ENCODE measurements at regions not wholly inside any gene's neighbourhood (a gene's known extent, or its start where the extent isn't known, plus 50 kb on each side); places are given as distances from the start of the nearest gene placed in this dataset.

DNA sequence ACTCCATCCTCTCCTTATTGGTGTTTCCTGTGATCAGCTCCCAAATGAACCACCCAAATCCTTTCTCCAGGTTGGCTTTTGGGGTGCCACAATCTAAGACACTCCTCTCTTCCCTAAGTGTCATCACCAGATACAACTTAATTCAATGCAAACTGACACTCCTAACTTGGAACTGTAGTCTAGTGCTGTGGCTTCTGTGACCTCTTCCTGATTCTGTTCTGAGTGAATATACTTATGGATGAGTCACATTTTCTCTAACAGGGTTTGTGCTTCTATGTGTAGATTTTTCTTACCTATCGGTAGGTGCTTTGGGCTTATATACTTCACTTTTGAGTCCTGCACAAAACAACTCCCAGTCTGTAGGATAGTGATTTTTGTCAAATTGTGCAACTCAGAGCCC is 141.3 kb upstream of the MAOA start:
- H3K36me3 Mint-ChIP-seq (ENCODE audit: low read depth): no peaks in the 10 kb centered on the region
- no peaks in the 10 kb centered on the region for H3K9me3 Mint-ChIP-seq (ENCODE audit: low read depth)
- TF ChIP-seq, protein P1, sequence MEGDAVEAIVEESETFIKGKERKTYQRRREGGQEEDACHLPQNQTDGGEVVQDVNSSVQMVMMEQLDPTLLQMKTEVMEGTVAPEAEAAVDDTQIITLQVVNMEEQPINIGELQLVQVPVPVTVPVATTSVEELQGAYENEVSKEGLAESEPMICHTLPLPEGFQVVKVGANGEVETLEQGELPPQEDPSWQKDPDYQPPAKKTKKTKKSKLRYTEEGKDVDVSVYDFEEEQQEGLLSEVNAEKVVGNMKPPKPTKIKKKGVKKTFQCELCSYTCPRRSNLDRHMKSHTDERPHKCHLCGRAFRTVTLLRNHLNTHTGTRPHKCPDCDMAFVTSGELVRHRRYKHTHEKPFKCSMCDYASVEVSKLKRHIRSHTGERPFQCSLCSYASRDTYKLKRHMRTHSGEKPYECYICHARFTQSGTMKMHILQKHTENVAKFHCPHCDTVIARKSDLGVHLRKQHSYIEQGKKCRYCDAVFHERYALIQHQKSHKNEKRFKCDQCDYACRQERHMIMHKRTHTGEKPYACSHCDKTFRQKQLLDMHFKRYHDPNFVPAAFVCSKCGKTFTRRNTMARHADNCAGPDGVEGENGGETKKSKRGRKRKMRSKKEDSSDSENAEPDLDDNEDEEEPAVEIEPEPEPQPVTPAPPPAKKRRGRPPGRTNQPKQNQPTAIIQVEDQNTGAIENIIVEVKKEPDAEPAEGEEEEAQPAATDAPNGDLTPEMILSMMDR (IDR thresholded peaks at IDR 0.05): no peak

DNA sequence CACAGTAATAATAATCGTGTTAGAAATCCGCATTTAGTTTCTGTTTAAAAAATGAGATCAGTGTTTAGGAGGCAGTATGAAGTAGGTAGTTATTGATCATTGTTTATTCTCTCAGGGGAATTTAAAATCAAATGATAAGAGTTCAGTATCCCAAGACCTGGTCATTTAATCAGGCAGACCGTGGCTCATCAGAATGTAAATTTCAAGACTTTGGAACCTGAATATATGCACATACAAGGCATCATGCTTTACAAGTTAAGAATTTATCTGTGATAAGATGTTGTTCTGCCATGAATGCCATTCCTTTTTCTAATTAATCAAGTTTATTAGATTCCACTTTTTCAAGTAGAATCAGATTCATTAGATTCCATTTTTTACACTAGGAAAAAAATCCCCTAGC is 133.5 kb upstream of the MAOA start:
- TF ChIP-seq, protein P1 (IDR thresholded peaks at IDR 0.05): no peak
- DNase-seq (ENCODE audit: low spot score): no peak
- Mint-ChIP-seq H3K27ac (ENCODE audit: unreplicated experiment) (no peak overlapping the region), H3K4me1 (ENCODE audit: low read depth) (no peaks in the 10 kb centered on the region), H3K4me3 (ENCODE audit: unreplicated experiment) (no peak overlapping the region), H3K27me3 (ENCODE audit: low read depth) (peaks cover 4% of the 10 kb centered on the region), H3K36me3 (ENCODE audit: low read depth) (no peaks in the 10 kb centered on the region), H3K9me3 (ENCODE audit: low read depth) (no peaks in the 10 kb centered on the region)

More for the DNA sequence above, 141.3 kb upstream of the MAOA start:
- Mint-ChIP-seq H3K27ac (ENCODE audit: unreplicated experiment) (no peak overlapping the region), H3K4me1 (ENCODE audit: low read depth) (no peaks in the 10 kb centered on the region), H3K27me3 (ENCODE audit: low read depth) (no peaks in the 10 kb centered on the region), H3K4me3 (ENCODE audit: unreplicated experiment) (no peak overlapping the region)
- no peak for DNase-seq (ENCODE audit: low spot score)

DNA sequence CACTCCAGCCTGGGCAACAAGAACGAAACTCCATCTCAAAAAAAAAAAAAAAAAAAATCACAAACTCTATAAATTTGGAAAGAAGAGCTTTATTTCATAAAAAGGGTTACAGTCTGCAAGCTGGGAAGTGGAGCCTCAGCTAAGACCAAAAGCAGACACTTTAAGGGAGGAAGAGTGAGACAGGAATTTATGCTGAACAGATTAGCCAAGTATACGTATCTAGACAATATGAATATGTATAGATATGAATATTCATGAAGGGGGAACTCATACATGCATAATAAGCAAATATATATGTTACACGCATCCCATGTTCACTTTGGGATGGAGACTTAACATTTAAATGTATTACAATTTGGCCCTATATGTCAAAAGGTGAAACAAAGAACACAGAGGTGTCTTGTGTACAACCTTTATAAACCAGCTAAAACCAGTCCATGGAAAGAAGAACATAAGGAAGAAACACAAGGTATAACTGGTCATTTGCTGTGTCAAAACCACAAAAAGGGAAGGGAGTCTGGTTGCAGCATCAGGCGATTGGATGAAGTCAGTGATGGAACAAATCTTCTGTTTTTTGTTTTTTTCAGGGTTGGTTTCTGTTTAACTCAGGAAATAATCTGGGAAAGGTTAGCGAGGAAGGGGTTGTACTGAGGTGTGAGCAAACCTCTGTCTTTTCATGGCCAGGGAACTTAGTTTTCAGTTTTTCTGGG is 130.0 kb upstream of the MAOA start:
- no peak overlapping the region for H3K27ac Mint-ChIP-seq (ENCODE audit: unreplicated experiment)
- no peaks in the 10 kb centered on the region for H3K4me1 Mint-ChIP-seq (ENCODE audit: low read depth)
- no peak overlapping the region for H3K4me3 Mint-ChIP-seq (ENCODE audit: unreplicated experiment)
- peaks cover 13% of the 10 kb centered on the region for H3K9me3 Mint-ChIP-seq (ENCODE audit: low read depth)
- no peaks in the 10 kb centered on the region for H3K36me3 Mint-ChIP-seq (ENCODE audit: low read depth)
- TF ChIP-seq, protein P1 (IDR thresholded peaks at IDR 0.05): no peak
- peaks cover 4% of the 10 kb centered on the region for H3K27me3 Mint-ChIP-seq (ENCODE audit: low read depth)
- no peak for DNase-seq (ENCODE audit: low spot score)

DNA sequence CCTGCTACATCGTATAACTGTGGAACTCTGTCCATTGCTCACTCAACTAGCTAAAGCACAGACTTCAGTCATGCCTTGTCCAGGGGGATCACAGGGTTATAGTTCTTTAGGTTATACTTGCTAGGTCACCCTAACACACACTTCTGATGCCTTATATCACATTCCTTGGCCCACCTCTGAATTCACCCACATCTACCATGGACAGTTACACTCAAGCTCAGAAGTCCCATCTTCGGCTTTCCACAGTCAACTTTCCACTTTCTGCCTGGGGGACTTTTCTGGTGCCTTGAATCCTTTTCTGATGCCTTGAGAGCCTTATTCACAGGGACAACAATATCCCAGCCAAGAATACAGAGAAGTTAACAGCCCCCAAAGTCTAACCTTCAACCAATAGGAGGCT is 129.2 kb upstream of the MAOA start:
- no peak overlapping the region for H3K27ac Mint-ChIP-seq (ENCODE audit: unreplicated experiment)
- TF ChIP-seq, protein P1 (IDR thresholded peaks at IDR 0.05): no peak

DNA sequence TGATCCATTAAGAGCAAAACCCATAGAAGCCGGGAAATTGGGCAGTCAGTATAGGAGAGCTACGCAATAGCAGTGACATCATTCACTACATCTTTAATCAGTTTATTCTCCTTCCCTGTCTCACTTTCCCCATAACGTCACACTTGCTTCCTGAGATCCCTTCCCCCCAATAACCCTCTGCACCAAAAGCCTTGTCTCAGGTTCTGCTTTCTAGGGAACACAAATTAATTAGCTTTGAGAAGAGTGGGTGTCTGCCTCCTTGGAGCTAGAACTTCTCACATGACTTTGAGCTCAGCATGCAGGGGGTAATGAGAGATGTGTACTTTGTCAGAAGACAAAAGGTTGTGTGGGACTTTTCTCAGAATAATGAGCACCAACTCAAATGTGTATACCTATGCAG is 128.3 kb upstream of the MAOA start:
- Mint-ChIP-seq H3K9me3 (ENCODE audit: low read depth) (peaks cover 22% of the 10 kb centered on the region), H3K27ac (ENCODE audit: unreplicated experiment) (no peak overlapping the region), H3K36me3 (ENCODE audit: low read depth) (no peaks in the 10 kb centered on the region), H3K4me3 (ENCODE audit: unreplicated experiment) (no peak overlapping the region), H3K27me3 (ENCODE audit: low read depth) (peaks cover 4% of the 10 kb centered on the region), H3K4me1 (ENCODE audit: low read depth) (no peaks in the 10 kb centered on the region)
- TF ChIP-seq, protein P1 (IDR thresholded peaks at IDR 0.05): no peak
- DNase-seq (ENCODE audit: low spot score): no peak

More for the DNA sequence above, 129.2 kb upstream of the MAOA start:
- no peak overlapping the region for H3K4me3 Mint-ChIP-seq (ENCODE audit: unreplicated experiment)
- H3K9me3 Mint-ChIP-seq (ENCODE audit: low read depth): peaks cover 20% of the 10 kb centered on the region
- no peaks in the 10 kb centered on the region for H3K36me3 Mint-ChIP-seq (ENCODE audit: low read depth)
- H3K27me3 Mint-ChIP-seq (ENCODE audit: low read depth): peaks cover 4% of the 10 kb centered on the region
- H3K4me1 Mint-ChIP-seq (ENCODE audit: low read depth): no peaks in the 10 kb centered on the region
- no peak for DNase-seq (ENCODE audit: low spot score)

Measured in chondrocyte (in vitro differentiated cells).